Kasumi-1 (cell line): ENCODE measurements at regions not wholly inside any gene's neighbourhood (a gene's known extent, or its start where the extent isn't known, plus 50 kb on each side); places are given as distances from the start of the nearest gene placed in this dataset.
"Not testable (repeated sequence)": the region's sequence is repeated elsewhere in the genome, so short reads cannot be mapped to it uniquely, and the experiment has no call there.

ENCODE experiments used
- DNase-seq, 2 experiments: peaks; one replicate each; lab custom pipeline; 2025; lab: John Stamatoyannopoulos, UW

DNA sequence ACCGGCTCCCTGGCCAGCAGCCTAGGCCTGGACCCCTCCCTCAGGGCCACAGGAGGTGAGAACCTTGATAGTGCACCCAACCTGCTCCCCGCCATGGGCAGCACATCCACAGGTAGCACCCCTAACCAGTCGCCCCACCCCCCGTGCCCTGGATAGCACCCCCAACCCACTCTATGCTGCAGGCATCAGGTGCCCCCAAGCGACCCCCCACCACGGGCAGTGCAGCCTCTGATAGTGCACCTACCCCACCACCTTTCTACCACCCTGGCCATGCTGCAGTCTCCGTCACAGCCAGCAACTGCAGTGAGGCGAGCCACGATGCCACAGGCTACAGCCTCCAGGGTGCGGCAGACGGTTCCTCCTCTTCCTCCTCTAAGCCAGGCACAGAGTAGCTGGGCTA, 55.6 kb downstream of the SOWAHC start:
- no peak for DNase-seq

DNA sequence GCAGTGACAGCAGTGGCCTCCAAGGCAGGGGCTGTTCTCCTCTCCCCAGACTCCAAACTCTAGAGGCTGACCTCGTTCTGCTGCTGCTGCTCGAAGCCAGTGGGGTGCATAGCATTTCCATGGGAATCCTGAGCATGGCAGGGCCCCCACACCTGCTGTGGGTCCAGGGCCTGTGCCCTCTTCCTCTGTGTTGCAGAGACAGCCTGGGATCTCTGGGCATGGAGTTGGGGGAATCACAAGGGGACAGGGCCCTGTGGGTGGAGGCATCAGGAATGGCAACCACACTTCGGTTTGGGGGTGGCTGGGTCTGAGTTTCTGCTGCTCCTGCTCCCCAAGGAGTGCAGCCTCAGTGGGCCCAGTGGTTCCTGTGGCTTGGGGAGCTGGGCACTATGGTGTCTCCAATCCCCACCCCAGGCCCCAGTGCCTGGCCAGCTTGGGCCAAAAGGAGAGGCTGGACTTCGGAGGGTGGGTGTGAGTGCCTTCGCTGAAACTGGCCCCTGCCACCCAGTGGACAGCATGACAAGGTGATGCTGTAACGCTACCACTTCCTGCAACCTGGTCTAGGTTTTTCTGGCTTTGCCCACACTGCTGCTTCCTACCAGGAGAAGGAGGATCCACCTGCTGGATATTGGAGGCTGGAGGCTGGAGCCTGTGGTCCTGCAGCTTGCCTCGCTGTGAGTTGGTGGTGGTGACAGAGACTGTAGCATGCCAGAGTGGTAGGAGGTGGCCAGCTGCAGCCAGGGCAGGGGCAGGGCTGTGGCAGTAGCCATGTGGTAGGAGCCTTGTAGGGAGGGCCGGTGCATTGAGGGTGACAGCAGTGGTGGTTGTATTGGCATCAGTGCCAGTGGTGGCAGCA, 56.6 kb downstream of the SOWAHC start:
- DNase-seq: no peak

DNA sequence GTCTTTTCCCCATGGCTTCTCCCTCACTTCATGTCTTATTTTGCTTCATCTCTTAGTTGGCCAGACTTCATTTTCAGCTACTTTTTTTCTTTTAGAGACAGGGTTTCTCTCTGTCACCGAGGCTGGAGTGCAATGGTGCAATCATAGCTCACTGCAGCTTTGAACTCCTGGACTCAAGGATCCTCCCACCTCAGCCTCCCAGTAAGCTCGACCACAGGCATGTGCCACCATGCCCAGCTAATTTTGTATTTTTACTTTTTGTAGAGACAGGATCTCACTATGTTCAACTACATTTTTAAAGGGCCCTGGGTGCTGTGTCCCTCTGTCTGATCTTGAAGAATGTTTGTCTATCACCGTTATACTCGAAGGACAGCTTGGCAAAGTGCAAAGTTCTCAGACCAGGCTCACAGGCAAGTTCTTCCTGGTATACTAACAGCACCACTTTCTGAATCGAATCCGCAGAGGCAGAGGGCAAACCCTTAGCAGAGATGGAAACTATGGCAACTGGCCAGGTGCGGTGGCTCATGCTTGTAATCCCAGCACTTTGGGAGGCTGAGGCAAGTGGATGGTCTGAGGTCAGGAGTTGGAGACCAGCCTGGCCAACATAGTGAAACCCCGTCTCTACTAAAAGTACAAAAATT, 60.9 kb downstream of the SOWAHC start:
- no peak for DNase-seq

DNA sequence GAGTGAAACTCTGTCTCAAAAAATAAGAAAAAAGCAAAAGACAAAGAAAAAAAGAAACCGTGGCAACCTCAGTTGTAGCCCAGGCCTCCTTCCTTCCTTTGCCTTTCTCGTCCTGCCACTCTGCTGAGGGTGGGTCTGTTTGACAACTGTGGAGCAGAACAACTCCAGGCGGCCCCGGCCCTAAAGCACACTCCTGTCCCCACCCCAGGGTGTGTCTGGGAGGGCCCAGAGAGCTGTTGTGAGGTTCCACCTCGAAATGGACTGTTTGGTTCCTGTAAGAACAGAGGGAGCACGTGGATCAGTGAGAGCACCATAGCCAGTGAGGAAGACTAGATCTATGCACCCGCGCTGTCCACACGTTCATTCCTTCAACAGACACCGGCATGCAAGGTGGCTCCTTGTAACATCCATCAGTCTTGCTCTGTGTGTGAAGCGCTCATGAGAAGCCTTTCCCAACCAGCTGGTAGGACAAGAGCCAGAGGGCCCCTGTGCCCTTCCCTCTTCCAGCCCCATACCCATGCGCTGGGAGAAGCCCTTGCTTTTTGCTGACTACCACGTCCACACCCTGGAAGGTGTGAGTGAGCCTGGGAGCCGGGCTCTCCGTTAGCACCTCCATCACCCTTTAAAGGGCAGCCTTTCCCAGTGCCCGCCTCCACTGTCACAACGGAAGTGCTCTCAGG, 61.6 kb downstream of the SOWAHC start:
- DNase-seq: no peak

DNA sequence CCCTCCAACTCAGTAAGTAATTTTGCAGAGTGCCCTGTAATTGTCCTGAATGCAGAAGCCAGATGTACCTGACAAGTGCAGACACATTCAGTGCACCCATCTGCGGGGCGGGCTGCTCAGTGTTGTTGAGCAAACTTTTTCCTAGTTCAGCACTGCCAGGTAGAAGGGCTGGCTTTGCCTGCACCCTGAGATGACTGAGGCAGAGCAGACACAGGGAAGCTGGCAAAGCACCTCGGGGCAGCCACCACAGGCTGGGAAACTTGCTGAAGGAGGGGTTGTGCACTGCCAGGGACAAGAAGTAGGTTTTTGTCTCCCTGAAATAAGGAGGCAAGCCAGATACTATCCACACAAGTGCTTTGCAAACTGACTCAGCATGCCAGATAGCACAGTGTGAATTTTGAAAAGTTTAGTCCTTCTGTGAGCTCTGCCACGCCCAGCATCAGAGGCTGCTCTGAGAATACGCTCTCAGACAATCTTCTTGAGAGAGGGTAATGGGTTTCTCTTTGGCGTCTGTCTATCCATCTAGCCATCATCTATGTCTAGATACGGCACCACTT, 62.3 kb downstream of the SOWAHC start:
- DNase-seq: no peak

DNA sequence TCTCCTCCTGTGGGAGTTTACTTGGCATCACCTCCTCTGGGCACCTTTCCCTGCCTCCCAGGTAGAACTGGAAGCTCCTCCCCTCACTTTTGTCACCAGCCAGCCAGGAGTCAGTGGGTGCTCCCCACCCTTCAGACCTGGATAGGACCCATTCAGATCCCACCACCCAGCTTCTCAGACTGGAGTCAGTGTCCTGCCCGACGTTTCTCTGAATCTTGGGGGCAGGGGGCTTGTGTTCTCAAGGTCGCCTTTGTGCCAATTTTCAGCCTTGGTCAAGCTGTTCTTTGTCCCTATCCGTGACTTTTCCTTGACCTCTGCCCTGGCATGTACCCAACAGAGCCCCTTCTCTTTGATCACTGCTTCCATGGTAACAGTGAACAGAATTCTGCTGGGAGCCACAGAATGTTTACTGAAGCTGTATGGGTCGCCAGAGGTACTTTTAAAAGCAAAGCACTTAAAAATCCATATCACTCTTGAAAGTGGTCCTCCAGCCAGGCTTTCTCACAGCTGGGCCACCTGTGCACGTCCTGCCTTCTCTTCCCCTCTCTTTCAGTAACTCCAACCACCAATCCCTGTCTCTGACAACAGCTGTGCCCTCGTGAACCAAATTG, 63.1 kb downstream of the SOWAHC start:
- DNase-seq: not testable (repeated sequence)

DNA sequence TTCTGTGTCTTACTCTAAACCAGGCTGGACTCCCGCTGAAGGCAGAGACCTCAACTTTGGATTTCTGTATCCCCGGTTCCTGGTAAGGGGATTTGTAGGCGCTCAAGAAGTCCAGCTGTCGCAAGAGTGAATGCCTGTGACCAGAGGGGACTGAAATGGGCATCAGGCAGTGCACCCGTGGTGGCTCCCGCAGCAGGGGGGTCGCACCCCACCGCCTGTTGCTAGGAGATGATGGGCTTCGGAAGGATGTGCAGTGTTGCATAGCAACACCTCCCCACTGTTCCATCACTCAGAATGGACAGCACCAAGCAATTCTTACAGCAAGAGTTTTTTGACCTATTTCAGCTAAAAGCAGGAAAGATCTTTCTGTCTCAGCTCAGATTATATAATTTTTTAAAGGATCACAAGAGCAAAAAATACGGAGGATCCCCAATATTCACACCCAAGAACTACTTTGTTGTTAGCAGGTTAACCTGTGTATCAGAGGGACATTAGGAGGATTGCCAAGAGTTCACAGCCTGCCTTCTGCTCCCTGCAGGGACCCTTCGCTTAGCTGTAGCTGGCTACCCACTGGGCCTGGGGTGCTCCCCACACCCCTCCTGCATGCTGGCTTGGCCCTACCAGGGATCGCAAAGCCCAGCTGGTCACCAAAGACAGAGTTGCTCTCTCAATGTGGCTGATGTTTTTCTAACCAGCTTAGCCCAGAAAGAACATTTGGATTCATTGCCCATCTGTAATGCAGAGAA, 63.8 kb downstream of the SOWAHC start:
- no peak for DNase-seq

DNA sequence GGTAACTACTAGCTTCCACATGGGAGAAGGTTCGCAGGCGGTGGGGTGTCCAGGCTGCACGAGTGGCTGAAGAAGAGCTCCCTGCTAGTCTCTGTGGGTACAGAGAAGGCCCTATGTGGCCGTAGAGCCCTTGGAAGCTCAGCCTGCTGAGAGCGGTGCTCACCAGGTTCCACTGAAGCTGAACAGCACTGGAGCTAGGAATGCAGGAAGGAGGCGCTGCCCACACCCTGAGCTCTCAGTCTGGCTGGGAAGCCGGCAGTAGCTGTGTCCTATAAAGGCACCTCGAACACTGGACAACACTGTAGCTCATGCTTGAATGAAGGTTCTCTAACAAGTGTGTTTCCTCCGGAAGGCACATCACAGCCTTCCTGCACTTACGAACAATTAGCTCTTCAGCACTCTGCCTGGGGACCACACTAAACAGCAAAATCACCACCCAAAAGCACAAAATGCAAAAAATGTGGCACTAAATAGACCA, 64.6 kb downstream of the SOWAHC start:
- not testable (repeated sequence) for DNase-seq

DNA sequence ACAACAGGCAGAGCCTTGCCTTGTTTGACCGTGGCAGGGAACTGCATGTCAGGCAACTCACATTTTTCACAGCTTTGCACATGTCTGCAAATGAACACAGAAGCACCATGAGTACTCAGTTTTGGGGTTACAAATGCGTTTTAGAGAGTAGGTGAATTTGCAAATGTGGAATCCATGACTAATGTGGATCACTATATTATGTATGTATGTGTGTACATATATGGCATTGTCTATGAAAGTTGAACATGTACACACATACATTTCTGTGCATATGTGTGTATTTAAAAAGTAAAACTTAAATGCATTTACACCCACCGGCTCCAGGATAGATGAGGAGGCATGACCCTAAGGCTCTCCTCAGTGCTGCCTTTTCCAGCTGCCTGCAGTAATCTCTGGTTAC, 65.1 kb downstream of the SOWAHC start:
- DNase-seq: no peak

DNA sequence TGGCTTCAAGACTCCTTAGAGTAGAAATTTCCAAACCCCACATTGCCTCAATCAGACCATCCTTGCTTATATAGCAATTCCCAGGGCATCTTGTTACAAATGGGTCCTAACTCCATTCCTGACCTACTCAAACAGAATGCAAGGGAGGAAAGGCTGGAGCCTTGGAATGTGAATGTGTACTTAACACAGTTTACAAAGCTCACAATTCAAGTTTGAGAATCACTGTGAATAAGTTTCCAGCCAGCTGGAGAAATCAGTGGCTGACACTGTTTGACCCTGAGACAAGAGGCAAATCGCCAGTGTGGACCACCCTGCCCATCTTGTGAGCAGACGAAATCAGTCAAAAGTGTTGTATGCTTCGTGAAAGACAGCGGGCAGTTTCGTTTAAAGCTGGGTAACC, 65.5 kb downstream of the SOWAHC start:
- no peak for DNase-seq

DNA sequence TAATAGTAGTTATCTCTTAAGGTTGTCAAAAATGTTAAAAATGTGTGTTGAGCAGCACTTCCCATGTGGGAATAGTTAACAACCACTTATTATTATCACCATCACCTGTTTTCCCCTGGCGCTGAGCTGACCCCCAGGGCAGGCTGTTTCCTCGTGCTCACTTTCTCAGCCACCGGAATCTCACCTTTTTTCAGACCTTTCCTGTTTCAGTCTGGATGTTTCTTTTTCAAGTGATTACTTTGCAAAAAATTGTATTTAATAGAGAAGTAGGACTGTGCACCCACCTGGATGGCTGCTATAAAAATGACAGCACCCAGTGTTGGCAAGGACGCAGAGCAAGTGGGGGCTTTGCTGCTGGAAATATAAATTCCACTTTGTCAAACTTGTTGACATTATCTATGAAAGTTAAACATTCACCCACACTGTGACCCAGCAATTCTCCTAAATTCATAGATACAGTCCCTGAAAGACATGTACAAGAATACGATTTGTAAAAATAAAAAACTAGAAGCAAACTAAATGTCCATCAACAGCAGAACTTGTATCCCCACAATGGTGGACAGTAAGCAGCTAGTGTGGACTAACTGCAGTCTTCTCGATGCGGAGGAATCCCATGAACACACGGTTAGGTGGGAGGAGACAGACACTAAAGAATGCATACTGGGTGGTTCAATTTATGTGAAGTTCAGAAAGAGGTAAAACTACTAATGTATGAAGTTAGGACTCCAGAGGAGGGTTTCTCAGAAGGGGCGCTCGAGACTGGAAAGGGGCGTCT, 66.5 kb downstream of the SOWAHC start:
- no peak for DNase-seq

DNA sequence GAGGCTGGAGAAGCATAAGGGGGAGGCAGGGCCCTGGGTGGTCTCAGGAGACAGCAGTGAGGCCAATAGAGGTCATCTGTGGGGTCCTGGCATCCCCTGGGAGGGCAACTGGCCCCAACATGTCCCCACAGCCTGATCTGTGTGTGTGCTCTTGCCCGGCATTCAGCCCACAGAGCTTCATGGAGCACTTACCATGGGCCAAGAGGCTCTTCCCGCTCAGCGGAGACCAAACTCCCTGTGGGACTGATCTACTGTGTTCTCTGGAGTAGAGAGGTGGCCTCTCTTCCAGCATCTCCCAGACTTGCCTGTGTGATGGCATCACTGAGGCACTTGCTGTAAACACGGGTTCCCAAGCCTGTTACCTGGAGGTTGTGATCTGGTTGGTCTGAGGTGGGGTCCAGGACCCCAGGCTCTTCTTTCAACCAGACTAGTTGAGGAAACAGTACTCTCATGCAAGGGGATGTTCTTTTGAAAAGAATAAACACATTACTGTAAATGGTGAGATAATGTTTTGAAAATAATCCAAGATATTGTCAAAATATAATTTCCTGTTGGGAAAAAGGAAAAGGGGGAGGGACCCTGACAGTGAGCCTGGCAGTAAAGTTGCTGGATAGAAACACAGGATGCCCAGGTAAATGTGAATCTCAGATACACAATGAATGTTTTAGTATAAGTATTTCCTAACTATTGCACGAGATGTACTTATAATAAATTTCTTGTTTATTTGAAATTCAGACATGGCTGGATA, 67.6 kb downstream of the SOWAHC start:
- no peak for DNase-seq

DNA sequence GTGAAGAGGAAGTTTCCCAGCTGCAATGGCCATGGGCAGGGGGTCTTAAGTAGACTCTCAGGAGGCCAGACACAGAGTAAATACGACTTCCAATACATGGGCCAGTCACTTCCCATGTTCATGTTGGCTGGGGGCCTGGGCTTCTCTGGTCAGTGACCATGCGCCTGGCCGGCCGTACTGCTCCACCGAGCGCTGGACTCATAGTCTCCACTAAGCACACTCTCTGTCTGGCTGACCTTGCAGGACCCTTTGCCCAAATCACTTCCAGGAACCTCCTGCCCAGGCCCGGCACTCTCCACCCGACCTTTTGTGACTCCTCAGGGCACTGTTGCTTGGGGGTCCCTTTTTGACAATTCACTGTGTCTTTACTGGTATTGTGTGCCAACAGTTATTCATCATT, 69.3 kb downstream of the SOWAHC start:
- DNase-seq: no peak

DNA sequence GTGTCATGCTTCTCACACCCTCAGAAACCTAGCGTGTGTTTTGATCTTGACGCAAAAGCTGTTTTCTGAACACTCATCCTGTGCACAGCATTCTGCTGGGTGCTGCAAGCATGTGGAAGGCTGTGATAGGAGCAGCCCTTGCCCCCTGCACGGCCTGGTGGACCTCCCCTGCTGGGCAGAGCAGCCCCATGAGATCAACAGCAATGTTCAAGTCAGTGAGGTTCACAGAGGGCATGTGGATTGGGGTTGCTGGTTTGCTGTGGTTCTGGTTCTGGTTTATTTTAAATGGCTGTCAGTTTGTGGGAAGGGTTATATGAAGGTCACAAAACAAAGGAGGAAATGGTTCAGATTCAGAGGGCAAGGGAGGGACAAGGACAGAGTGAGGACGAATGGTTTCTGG, 71.3 kb downstream of the SOWAHC start:
- DNase-seq: no peak

DNA sequence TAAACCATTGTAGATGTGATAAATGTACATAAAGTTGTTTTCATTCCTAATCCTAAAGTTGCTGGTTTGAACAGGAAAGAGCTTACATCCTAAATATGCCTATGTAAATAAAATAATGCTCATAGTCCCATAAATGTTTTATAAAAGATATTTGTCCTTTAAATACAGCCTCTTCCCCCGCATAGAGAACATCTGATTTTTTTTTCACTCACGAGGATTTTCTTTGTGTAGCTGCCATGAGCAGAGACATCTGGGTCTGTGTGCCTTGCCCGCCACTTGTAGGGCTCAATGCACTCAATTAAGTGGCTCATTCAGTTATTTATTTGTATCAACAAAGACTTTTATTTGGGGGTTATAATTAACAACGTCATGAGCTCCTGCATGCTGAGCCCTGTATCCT, 72.8 kb downstream of the SOWAHC start:
- no peak for DNase-seq

DNA sequence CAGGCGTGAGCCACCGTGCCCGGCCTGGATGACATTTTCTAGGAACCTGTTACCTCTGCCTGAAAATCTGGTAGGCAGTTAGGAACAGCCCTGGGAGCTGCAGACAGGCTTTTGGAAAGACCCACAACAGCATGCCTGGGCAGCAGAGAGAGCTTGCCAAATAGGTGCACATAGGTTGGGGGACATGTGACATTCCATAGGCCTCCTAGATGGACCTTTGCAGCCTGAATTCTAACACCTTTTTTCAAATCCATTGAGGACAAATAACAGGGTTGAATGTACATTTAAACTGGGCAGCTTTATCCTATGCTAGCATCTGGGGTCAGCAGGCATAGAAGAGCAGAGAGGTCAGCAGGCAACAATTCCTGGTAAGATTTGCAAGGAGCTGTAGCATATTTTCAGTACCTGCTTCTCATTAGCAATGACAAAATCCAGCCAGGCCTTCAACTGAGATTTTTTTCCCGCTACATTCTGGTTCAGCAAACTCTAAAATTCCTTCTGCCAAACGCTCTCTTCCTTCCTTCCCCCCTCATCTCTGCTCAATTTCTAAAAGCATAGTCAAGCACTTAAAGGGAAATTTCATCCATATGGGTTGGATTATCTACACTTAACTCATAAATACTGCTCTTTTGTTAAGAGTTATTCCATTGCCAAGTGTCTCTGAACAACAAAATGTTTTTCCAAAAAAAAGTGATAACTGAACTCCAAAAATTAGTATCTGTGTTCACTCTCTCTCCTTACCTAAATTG, 75.2 kb downstream of the SOWAHC start:
- DNase-seq: no peak

DNA sequence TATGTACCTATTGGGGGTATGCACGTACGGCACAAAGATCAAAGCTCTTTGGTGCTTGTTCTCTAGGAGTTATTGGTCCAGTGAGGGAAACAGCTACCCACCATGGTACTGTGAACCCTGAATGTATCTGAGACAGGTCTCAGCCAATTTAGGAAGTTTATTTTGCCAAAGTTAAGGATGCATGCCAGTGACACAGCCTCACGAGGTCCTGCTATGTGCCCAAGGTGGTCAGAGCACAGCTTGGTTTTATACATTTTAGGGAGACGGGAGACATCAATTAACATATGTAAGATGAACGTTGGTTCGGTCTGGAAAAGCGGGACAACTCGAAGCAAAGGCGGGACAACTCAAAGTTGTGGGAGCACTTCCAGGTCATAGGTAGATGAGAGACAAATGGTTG, 75.8 kb downstream of the SOWAHC start:
- no peak for DNase-seq

DNA sequence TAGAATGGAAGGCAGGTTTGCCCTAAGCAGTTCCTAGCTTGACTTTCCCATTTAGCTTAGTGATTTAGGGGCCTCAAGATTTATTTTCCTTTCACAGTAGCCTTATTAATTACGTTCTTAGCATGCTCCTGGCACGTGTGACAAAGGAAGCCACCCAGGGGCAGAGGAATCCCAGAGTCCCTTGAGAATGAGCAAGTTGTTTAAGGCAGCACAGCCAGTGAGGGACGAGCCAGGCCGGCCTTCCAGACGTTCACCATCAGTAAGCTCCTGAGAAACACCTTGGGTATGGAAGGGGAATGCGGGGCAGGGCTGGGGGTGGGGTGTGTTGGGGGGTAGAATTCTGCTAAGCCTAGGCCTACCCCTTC, 76.3 kb downstream of the SOWAHC start:
- no peak for DNase-seq

DNA sequence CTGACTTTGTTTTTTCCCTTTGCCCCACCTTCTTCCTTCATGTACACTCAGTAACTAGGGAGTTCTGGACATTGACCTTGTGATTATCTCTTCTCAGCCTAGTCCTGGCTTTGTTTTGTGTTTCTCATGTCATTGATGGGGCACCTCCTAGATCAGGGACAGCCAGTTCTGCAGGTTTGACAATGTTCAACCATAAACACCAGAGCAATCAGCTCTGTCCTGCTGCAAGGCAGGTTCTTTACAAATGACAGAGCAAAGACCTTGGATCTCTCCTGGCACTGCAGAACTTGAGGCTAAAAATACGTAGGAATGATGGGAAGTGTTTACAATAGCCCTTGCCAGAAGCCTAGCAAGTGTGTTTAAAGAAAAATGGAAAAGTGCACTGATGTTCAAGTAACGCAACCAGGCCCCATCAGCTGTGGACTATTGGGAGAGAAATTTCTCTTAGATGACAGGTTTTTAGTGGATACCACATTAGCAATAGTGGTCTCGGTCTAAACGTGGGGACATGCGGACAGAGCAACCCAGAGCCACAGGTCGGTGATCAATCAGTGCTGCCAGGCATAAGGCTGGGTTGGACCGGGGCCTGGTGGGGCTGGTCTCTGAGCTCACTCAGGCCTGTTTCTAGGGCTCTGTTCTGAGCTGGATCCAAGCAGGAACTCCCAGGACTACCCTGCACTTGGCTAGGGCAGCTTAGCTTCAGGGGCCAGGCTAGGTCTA, 76.8 kb downstream of the SOWAHC start:
- DNase-seq: no peak
